ENCODE measurements at regions not wholly inside any gene's neighbourhood (a gene's known extent, or its start where the extent isn't known, plus 50 kb on each side); places are given as distances from the start of the nearest gene placed in this dataset.

DNA sequence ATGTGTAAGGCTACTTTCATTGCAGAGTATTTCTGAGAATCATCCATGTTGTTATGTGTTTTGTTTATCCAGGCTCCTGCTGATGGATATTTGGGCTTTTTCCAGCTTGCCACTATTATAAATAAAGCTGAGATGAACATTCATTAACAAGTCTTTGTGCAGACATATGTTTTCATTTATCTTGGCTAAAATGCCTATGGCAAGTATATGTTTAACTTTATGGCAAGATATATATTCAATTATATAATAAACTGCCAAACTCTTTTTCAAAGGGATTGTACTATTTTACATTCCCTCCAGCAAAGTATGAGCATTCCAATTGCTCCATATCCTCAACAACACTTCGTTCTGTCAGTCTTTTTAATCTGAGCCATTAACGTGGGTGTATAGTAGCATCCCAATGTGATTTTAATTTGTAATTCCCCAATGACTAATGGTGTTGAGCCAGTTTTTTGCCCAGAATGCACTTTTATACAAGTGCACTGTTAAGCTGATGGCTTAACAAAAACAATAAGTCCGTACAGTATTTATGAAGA is 452.4 kb downstream of the SHQ1 start:
- H3K9ac ChIP-seq (ENCODE audit: insufficient read depth in 1 of 2, low read length in 2 of 2) = no peak overlapping the region
- H3K27ac ChIP-seq (ENCODE audit: low read depth in 1 of 2, low read length in 1 of 2) = no peak overlapping the region
- TF ChIP-seq, protein P1, sequence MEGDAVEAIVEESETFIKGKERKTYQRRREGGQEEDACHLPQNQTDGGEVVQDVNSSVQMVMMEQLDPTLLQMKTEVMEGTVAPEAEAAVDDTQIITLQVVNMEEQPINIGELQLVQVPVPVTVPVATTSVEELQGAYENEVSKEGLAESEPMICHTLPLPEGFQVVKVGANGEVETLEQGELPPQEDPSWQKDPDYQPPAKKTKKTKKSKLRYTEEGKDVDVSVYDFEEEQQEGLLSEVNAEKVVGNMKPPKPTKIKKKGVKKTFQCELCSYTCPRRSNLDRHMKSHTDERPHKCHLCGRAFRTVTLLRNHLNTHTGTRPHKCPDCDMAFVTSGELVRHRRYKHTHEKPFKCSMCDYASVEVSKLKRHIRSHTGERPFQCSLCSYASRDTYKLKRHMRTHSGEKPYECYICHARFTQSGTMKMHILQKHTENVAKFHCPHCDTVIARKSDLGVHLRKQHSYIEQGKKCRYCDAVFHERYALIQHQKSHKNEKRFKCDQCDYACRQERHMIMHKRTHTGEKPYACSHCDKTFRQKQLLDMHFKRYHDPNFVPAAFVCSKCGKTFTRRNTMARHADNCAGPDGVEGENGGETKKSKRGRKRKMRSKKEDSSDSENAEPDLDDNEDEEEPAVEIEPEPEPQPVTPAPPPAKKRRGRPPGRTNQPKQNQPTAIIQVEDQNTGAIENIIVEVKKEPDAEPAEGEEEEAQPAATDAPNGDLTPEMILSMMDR (IDR thresholded peaks at IDR 0.05; ENCODE audit: control extremely low read depth, extremely low read depth) = no peak
- ATAC-seq (ENCODE audit: insufficient read depth, low FRiP score) = no peak
- H3K4me1 ChIP-seq (ENCODE audit: control insufficient read depth in 5 of 5, insufficient read depth in 5 of 5, low read length in 5 of 5) = peaks cover 5 to 19% (median 13%) of the 10 kb centered on the region in 5 donors
- H3K27me3 ChIP-seq (ENCODE audit: control insufficient read depth in 3 of 3, insufficient read depth in 3 of 3, low read length in 2 of 3) = no peaks in the 10 kb centered on the region
- 77 to 79% methylated on average over 3 of the region's 3 CpGs for WGBS, 2 donors
- no peaks in the 10 kb centered on the region for H3K9me3 ChIP-seq (ENCODE audit: control insufficient read depth in 4 of 4, insufficient read depth in 3 of 4, low read length in 3 of 4)
- H3K36me3 ChIP-seq (ENCODE audit: control insufficient read depth in 4 of 4, insufficient read depth in 4 of 4, low read length in 4 of 4) = no peaks in the 10 kb centered on the region
- no peak overlapping the region for H3K4me3 ChIP-seq
- peak in 2 of 3 donors; percentile 92 to 94 for DNase-seq

DNA sequence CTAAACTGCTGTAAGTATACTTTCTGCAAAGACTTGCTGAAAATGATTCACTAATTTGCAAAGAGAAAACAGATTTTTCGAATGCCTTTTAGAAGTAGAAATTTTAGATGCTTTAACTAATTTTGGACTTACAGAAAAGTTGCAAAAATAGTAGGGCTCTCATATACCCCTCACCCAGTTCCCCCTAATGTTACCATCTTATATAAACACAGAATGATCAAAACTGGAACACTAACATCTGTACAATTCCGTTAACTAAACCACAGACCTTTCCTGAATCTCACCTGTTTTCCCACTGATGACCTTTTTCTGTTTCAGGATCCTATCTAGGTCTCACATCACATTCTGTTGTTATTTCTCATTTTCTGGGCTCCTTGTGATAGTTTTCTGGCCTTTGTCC is 454.8 kb downstream of the SHQ1 start:
- H3K36me3 ChIP-seq (ENCODE audit: control insufficient read depth in 4 of 4, insufficient read depth in 4 of 4, low read length in 4 of 4) = no peaks in the 10 kb centered on the region
- no peaks in the 10 kb centered on the region for H3K27me3 ChIP-seq (ENCODE audit: control insufficient read depth in 3 of 3, insufficient read depth in 3 of 3, low read length in 2 of 3)
- H3K4me3 ChIP-seq = no peak overlapping the region
- TF ChIP-seq, protein P1 (IDR thresholded peaks at IDR 0.05; ENCODE audit: control extremely low read depth, extremely low read depth) = no peak
- H3K9me3 ChIP-seq (ENCODE audit: control insufficient read depth in 4 of 4, insufficient read depth in 3 of 4, low read length in 3 of 4) = no peaks in the 10 kb centered on the region
- 90 to 94% methylated on average over 2 of the region's 2 CpGs for WGBS, 2 donors
- ATAC-seq (ENCODE audit: insufficient read depth, low FRiP score) (no peak), DNase-seq (no peak)
- H3K4me1 ChIP-seq (ENCODE audit: control insufficient read depth in 5 of 5, insufficient read depth in 5 of 5, low read length in 5 of 5) = peaks cover 4 to 14% (median 13%) of the 10 kb centered on the region in 5 donors
- no peak overlapping the region for H3K27ac ChIP-seq (ENCODE audit: low read depth in 1 of 2, low read length in 1 of 2)
- H3K9ac ChIP-seq (ENCODE audit: insufficient read depth in 1 of 2, low read length in 2 of 2) = no peak overlapping the region

DNA sequence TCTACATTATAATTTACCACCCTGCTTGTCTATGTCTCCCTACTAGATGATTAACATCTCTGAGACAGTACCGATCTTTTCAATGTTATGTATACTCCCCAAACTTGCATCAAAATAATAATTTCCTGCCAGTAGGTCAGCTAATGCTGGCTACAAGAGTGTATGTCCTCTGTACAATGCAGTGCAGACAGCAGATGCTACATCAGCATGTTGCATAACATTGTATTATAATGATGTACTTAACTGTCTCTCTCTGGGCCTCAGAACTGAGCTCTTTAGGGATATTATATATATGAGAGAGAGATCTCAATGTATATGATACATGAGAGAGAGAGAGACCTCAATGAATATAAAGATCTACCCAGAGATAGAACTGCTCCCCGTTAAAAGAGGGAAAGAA is 456.6 kb downstream of the SHQ1 start:
- Histone ChIP-seq H3K4me3 (no peak overlapping the region), H3K36me3 (ENCODE audit: control insufficient read depth in 4 of 4, insufficient read depth in 4 of 4, low read length in 4 of 4) (no peaks in the 10 kb centered on the region), H3K9me3 (ENCODE audit: control insufficient read depth in 4 of 4, insufficient read depth in 3 of 4, low read length in 3 of 4) (no peaks in the 10 kb centered on the region), H3K27me3 (ENCODE audit: control insufficient read depth in 3 of 3, insufficient read depth in 3 of 3, low read length in 2 of 3) (no peaks in the 10 kb centered on the region), H3K9ac (ENCODE audit: insufficient read depth in 1 of 2, low read length in 2 of 2) (no peak overlapping the region), H3K4me1 (ENCODE audit: control insufficient read depth in 5 of 5, insufficient read depth in 5 of 5, low read length in 5 of 5) (peaks cover 4 to 14% (median 10%) of the 10 kb centered on the region in 5 donors), H3K27ac (ENCODE audit: low read depth in 1 of 2, low read length in 1 of 2) (no peak overlapping the region)
- no peak for ATAC-seq (ENCODE audit: insufficient read depth, low FRiP score)
- DNase-seq = peak in 1 of 3 donors; percentile 45
- 28 to 46% methylated on average over 2 of the region's 2 CpGs for WGBS, 2 donors
- TF ChIP-seq, protein P1 (IDR thresholded peaks at IDR 0.05; ENCODE audit: control extremely low read depth, extremely low read depth) = no peak

DNA sequence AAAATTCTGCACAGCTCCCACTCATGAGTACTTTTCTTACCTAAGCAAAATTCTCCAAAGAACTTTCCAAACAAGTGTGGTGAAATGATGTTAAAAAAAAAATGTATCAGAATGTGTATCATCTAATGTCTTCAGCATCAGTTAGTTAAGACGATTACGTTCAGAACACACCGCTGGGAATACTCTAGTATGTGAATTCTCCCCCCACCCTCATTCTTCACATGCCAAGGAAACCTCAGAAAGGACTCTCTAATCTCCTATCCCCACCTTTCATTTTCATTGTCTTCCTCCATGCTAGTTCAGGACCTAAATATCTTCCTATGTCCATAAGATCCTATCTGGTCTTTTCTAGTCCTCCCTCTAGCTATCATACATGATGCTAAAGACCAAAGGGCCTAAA is 457.4 kb downstream of the SHQ1 start:
- no peaks in the 10 kb centered on the region for H3K36me3 ChIP-seq (ENCODE audit: control insufficient read depth in 4 of 4, insufficient read depth in 4 of 4, low read length in 4 of 4)
- no peak overlapping the region for H3K27ac ChIP-seq (ENCODE audit: low read depth in 1 of 2, low read length in 1 of 2)
- DNase-seq (no peak), ATAC-seq (ENCODE audit: insufficient read depth, low FRiP score) (no peak)
- TF ChIP-seq, protein P1 (IDR thresholded peaks at IDR 0.05; ENCODE audit: control extremely low read depth, extremely low read depth) = no peak
- H3K27me3 ChIP-seq (ENCODE audit: control insufficient read depth in 3 of 3, insufficient read depth in 3 of 3, low read length in 2 of 3) = no peaks in the 10 kb centered on the region
- no peak overlapping the region for H3K9ac ChIP-seq (ENCODE audit: insufficient read depth in 1 of 2, low read length in 2 of 2)
- peaks cover 4 to 14% (median 10%) of the 10 kb centered on the region in 5 donors for H3K4me1 ChIP-seq (ENCODE audit: control insufficient read depth in 5 of 5, insufficient read depth in 5 of 5, low read length in 5 of 5)
- H3K4me3 ChIP-seq = no peak overlapping the region
- H3K9me3 ChIP-seq (ENCODE audit: control insufficient read depth in 4 of 4, insufficient read depth in 3 of 4, low read length in 3 of 4) = no peaks in the 10 kb centered on the region
- WGBS, 2 donors = 67 to 73% methylated on average over 3 of the region's 3 CpGs
